Stimulated activated CD8-positive, alpha-beta memory T cell treated with anti-CD3 and anti-CD28 coated beads, Interleukin-7, amount 100 ng/mL, for 4 hours (primary cell): ENCODE measurements at regions not wholly inside any gene's neighbourhood (a gene's known extent, or its start where the extent isn't known, plus 50 kb on each side); places are given as distances from the start of the nearest gene placed in this dataset.

Source experiments
- DNase-seq, 2 donors: peaks; one replicate each; pipeline ENCODE4 v3.0.0-alpha.2; 2020; ENCODE audit warnings: low read depth in 2 of 2

DNA sequence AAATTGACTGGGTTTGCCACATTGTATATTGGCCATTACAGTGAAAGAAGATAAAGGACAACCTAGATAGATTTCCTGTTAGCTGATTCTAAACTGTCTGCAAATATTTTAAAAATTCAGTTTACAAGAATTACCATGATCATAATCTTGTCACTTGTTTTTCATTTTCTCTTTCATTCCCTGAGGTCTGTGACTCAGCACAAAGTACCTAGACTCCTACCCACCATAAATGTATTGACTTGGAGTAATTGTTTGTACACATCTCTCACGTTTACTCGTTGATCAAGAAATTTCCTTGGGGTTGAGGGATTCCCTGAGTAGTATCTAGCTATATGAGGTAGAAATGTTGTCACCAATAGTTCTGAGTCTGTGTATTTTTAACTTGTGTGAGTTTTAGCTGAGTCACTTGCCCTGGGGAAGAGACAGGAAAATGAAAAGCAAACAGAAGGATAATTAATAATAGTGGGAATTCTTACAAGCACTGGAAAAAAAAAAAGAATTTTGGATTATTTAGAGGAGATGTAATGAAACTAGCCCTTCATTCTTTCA, 299.2 kb upstream of the DACH1 start:
- DNase-seq: no peak

DNA sequence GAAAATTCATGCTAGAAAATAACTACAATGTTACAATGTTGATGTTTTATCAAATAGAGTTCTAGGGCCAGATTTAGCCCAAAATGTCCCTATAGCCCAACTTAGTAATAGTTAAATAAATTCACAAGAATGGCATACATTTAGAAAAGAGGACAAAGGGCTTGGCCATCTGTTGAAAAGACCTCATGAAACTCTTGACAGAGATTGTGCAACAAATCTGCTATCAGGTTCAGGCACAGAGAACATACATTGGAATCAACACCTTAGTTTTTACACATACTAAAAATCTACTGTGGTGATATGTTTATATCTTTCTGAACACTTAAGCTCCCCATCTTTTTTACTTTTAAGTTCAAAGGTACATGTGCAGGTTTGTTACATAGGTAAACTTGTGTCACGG, 298.3 kb upstream of the DACH1 start:
- no peak for DNase-seq

DNA sequence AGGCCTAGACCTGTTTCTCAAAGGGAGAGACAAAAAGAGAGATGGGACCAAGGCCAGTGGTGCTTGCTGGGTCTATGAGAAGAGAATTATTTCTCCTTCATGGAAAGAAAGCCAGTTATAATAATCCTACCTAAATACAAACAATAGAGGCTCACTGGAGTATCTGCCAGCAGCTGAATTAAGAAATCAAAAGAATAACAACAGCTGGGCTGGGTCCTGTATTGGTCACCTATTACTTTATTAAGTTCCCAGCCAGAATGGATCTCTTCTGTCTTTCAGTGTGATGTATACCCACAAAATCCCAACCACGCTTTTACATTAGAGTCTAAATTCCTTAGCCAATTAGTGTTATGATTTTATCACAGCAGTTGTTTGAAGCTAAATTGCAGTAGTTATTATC, 297.8 kb upstream of the DACH1 start:
- DNase-seq: no peak

DNA sequence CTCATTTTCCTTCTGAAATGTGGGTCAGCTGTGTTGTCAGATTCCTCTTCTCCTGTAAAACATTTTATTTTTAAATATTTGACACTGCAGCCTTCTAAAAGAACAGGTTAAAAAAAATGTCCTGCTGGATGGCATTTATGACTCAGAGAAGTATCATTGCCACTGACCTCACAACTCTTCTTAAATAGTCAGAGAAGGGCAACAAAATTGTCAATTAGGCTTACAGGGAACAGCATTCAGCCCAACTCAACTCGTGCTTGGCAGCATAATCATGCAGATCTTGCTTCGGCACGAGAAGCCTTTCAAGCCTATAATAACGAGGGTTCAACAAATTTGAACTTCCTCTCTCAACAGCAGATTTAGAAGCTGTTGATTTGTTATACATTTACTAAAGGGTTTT, 296.7 kb upstream of the DACH1 start:
- no peak for DNase-seq

DNA sequence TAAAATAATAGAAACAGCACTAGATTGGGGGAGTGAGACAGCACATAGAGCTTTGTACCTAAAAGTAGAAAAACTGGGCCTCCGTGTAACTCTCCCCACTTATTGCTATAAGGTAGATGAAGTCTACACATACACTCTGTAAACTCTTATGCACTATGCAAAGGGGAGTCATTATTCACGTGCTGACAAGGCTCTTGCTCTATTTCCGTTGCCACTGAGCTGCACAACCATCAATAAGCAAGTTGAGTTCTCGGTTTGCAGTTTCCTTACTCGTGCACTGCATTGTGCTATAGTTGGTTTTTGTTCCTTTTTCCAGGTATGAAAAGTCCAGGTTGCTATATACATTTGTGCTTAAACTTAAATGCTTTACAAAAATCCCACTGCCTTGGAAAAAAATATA, 294.0 kb upstream of the DACH1 start:
- DNase-seq: no peak

DNA sequence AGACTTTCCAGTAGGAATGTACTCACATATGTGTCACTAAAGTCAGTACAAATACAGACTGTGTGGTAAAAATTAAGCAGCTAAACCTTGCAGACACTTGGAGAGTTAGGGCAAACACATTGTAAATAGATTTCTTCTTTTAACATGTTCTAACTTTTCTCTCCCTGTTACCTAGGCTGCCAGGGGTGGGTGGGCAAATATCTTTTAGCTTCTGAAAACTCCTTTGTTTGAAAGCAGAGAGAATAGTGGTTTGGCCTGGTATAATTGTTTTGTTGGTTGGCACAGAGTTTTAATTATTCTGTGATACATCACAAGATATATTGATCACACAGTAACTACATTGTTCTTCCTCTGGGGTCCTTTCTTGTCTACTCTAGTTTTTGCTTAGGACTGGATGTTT, 289.8 kb upstream of the DACH1 start:
- DNase-seq: no peak

DNA sequence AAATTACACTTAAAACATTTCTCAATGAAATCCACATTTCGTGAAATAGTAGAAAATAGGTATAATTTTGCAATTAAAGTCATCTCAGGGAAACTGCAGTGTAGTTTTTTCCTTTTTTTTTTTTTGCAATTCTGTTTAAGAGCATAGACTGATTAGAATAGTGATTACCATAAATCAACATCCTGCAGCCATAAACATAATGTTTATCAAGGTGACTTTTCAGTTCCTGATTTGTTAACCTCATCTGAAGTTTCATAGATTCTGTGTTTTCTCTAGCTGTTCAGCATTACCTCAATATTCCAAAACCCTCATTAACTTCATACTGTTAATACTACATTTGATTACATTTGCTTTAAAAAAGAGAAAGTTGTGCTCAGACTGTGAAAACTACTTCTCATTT, 286.3 kb upstream of the DACH1 start:
- no peak for DNase-seq

DNA sequence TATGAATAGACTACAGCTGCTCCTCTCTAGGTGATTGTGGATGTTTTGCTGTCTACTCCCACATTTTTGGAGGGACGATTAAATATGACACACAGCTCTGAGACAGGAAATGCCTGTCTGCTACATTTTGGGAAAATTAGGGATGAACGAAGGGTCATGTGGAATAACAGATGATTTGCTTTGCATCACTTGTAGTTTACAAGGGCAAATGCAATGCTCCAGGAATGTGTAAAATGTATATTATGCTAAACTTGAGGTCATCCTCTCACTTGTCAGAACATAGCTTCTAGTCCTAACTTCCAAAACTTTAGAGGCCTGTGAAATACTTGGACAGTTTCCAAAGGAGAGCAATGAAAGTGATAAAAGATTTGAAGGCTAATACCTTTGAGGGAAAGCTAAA, 284.2 kb upstream of the DACH1 start:
- DNase-seq: no peak

DNA sequence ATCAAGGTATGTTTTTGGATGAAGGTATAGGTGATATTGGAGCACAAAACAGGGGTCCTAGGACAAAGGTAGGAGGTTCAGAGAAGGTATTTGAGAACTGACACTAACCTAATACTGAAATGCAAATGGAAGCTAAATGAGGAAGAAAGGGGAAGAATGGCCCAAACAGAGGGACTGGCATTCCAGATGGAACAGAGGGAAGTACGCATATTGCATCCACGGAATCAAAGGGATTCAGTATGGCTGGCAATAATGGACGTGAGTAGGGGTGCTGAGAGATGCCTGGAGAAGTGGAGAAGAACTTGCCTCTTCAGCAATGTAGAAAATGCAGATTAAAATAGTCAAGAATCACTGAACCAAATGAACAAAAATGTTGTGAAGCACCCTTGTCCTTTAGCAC, 283.5 kb upstream of the DACH1 start:
- DNase-seq: no peak

DNA sequence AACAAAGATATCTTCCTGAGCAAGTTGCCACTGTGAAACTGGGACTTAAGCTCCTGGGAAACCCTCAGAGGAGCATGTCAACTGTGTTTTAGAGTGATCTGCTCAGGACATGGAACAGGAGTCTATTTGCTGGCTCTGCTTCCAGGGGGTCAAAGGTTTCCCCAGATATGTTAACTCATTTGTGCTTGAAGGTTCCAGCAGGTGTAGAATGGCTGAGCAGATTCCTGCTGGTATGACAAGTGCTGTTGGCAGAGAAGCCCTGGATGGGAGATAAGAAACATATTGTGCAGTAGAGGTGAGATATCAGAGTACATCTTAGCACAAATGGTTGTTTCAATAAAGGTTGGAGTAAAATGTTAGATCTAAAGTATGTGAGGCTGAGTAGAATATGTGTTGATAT, 282.7 kb upstream of the DACH1 start:
- DNase-seq: no peak

DNA sequence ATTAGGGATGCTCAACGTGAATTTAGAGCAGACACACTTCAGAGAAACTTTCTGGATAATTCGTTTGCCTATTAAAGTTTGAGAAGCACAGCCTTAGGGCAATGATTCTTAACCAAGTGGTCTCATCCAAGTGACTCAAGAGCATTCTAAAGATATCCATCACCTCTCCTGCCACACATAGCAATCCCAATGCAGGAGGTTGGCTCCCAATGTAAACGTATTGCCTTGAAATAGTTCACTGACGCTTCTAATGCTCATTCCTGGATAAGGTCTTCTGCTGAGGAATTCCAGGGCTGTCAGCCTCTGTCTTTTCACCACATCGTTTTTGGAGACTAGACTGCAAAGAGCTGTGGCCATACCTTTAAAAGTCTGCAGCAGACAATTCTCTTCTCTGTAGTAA, 279.8 kb upstream of the DACH1 start:
- no peak for DNase-seq

DNA sequence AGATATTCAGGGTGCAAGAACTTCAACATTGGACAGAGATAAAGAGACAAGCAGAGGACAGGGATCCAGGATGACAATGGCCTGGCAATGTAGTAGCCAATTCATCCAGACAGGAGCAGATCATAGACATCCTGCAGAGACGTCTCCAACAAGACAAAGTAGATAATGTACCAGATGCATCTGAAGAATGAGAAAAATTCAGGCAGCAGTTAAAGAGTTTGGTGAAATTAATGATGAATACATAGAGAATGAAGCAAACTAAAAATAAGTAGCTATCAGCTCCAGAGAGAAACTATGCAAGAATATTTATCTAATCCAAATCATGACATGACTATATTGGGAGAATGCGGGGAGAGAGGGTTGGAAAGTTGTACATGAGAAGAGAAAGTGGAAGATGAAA, 278.4 kb upstream of the DACH1 start:
- DNase-seq: no peak

DNA sequence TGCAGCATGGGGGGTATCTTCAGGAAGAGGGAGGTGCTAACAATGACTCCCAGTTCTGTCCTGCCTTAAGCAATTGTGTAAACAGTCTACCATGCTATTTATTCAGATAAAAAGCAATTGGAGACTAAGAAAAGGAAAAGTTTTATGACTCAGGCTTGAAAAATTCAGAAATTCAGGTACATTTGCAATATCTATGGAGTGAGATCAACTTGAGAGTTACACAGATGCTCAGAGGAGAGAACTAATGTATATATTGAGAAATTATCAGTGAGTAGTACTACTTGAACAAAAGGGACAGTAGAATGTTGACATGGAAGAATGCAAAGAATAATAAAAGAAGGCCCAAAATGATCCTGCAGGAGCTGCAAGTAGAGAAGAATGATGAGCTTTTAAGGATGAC, 277.6 kb upstream of the DACH1 start:
- DNase-seq: no peak

DNA sequence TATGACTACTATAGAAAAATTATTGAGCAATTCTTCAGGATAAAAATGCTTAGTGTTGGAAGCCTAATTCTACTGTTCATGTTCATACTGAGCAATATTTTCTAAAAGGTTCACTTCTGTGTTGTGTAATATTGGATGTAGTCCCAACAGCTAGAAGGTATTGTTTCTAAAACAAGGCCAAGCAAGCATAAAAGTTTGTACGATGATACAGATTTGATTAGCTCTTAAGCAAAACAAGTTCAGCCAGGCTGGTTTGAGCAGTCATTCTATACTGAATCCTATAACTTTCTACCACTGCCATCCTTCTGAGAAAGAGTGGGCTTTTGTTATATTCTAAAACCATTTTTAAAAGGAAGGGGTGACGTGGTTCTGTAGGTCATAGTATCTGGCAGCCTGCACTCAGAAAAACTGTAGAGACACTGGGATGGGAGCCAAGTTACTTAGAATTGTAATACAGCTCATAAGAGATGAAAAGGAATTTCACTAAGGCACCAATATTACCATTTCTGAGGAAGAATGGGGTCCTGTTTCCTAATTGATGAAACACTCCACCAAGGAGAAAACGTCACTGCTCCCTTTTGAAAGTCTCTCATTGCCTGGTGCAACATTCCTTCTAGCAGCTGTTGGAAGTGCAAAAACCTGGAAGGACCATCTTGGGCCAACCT, 275.0 kb upstream of the DACH1 start:
- no peak for DNase-seq

DNA sequence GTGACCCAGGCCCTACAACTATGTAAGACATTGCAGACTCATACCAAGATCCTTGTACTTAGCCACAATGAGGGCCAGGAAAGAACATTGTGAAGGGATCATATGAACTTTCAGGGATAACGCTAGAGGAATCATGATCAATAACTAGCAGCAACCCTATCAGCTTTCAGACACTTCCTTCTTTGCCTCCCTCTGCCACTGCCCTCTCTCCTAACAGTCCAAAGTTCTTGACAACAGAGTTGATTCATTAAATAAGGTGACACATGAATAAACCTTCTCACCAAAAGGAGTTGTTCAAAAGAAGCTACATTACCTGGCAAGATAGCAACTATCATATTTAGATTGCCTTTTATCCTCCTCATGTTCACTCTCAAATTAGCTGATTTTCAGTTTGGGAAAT, 272.2 kb upstream of the DACH1 start:
- no peak for DNase-seq

DNA sequence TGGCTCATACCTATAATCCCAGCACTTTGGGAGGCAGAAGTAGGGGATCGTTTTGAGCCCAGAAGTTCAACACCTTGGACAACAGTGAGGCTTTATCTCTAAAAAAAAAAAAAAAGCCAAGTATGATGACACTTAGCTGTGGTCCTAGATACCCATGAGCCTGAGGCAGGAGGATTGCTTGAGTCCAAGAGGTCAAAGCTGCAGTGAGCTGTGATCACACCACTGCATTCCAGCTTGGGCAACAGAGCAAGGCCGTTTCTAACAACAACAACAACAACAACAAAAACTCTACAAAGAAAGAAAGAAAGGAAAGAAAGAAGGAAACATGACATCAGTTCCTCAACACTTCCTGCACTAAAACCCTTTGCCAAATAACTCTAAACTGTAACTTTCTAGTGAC, 265.1 kb upstream of the DACH1 start:
- DNase-seq: no peak

DNA sequence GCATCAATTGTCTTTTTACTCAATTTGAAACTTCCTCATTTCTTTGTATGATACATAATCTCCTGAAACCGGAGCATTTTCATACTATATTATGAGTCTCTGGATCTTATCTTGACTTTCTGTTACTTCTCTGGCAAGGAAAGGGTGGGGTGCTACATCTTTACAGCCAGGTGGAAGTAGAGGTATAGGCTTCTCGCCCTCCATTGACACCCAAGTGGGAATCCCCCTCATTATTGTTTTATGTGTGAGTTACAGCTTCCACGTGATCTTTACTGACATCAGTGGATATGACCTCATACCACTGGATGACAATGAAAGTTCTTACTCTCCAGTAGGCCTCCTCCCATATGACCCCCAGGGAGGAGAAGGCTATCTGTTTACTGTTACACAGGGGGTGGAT, 262.1 kb upstream of the DACH1 start:
- no peak for DNase-seq

DNA sequence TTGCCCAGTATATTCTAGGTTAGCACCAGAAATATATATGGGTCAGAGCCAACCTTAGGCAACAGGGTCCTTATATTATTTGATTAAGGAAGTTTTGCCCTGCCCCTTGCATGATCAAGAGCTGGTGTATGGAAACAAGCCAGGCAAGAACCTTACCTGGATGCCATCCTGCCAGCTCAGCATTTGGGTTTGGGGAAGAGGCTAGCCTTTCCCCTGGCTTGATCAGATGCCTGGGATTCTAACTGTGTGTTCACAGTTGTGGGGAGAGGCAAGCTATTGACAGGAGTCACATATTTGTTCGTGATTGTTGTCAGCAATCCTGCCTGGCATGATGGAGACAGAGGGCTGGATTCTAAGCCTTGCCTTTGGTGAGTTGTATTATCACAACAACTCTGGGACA, 260.0 kb upstream of the DACH1 start:
- no peak for DNase-seq

DNA sequence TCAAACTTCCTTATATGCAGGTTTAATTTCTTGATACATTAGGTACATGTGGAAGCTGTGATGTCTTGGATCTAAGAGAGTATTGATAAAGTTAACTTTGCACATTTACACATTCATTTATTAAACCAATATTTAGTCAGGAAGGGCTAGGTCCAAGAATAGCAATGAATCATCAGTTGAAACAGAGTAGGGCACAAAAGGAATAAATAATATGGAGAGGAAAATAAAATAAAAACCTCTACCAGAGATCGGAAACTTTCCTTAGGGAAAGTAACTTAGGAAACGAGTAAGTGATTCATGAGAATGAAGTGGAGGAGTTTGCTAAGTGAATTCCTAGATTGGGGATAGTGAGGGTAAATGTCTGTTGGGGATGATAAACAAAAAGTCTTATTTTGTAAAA, 259.4 kb upstream of the DACH1 start:
- DNase-seq: no peak

DNA sequence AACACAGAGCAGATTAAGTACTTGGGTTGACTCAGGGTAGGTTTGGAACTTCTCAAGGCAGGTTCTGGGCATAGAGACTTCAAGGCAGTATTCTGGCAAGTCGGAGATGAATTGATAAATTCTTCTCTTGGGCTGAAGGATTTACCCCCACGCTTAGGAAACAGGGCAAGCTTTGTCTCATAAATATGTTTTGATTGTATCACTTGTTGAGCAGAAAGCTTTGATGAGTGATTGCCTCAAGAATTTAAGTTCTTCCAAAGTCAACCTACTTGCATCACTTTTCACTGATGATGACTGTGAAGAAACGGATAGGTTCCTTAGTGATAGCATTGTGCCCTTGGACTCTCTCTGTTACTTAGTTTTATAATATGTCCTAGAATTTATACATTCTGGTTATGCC, 258.6 kb upstream of the DACH1 start:
- no peak for DNase-seq

DNA sequence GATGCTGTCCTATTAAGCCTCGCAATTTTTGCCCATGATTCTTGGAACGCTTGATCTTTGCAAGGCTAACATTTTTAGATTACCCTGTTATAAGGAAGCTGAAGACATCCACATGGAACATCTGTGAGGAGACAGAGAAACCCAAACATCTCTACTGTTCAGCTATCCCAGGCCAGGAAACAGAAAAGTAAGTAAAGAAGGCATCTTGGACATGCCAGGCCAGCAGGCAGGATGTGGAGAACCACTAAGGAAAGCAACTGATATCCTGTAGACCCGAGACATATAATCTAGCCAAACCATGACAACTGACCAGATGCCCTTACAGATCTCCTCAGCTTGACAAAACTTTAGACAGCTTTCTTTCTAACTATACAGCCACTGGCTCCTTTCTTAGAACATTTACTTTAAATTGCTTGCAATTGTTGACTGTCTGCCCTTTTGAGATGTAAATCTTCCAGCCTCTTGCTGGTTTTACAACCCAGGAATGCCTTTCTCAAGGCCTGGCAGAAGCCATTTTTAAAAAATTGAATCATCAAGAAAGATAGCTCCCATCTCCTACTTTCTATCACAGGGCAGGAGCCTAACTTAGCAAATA, 255.8 kb upstream of the DACH1 start:
- no peak for DNase-seq

DNA sequence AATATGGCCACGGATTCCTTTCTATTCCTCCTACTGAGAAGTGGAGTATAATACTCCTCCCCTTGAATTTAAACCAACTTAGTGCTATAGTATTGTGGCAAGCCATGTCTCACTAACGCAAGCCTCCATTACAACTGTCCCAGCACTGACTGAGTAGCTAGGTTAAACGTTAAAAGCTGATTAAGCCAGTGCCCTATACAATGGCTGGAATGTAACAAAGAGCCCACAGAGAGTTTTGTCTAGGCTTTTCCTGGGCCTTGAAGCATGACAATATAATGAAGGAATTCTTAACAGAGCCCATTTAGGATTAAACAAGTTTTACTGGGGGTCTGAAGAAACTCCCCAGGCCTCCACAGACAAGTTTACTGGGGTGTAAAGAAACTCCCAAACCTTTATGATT, 254.5 kb upstream of the DACH1 start:
- no peak for DNase-seq

DNA sequence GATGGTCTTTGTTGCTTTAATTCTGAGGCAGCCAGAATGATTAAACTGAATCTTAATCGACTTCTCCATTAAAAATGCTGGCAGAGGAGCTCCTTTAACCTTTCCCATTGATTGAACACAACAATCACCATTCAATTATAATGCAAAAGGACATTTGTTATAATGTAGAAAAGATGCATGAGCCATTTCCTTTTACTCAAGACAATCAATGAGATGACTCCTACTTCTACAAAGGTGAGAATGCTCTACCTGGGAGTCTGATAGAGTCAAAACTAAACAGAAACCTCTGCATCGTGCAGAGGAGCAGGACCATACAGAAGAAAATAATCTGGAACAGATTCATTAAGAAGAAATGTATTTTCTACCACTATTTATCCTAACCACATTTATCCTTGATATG, 253.6 kb upstream of the DACH1 start:
- no peak for DNase-seq

DNA sequence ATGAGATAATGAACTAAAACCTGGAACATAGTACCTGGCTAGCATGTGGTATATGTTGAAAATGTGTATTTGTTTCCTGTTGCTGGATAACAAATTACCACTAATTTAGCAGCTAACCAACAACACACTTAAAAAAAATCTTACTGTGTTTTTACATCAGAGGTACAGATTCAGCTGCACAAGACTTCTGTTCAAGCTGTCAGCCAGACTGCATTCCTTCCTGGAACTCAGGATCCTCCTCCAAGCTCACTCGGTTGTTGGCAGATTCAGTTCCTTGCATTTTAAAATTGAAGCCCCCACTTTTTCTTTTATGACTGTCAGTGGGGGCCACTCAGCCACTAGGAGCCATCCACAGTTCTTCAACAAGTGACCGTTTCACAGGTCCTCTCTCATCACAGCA, 246.9 kb upstream of the DACH1 start:
- DNase-seq: no peak
